ENCODE measurements at regions not wholly inside any gene's neighbourhood (a gene's known extent, or its start where the extent isn't known, plus 50 kb on each side); places are given as distances from the start of the nearest gene placed in this dataset.
"Not testable (repeated sequence)": the region's sequence is repeated elsewhere in the genome, so short reads cannot be mapped to it uniquely, and the experiment has no call there.

- 83% methylated on average over 33 of the region's 33 CpGs for WGBS (ENCODE audit: low lambda C conversion rate, missing lambda C conversion rate)
- Histone ChIP-seq H3K27ac (no peak overlapping the region), H3K36me3 (replicated peaks; ENCODE audit: insufficient read depth, low read depth) (no peaks in the 10 kb centered on the region), H3K27me3 (no peaks in the 10 kb centered on the region), H3K79me2 (no peaks in the 10 kb centered on the region), H3K4me3 (no peak overlapping the region), H3K4me1 (ENCODE audit: insufficient read depth) (no peaks in the 10 kb centered on the region), H4K20me1 (ENCODE audit: insufficient read depth, poor library complexity, severe bottlenecking) (no peaks in the 10 kb centered on the region), H3K4me2 (no peak overlapping the region), H3K9me2 (replicated peaks; ENCODE audit: insufficient read depth) (no peaks in the 10 kb centered on the region), H3K9me3 (ENCODE audit: low read depth) (no peaks in the 10 kb centered on the region), H2AFZ (no peak overlapping the region)
- TF ChIP-seq EZH2phosphoT487 (IDR thresholded peaks at IDR 0.05; ENCODE audit: low read depth, severe bottlenecking, unreplicated experiment) (no peak), CTCF (IDR thresholded peaks at IDR 0.05; ENCODE audit: poor library complexity) (no peak), EZH2 (IDR thresholded peaks at IDR 0.05; ENCODE audit: borderline replicate concordance) (no peak)
- DNase-seq (ENCODE audit: low spot score): no peak
Measured at GRCh38 chr20:30284281-30284905, 973.1 kb upstream of the DEFB115 start.

- H2AFZ ChIP-seq: no peak overlapping the region
- no peak overlapping the region for H3K4me3 ChIP-seq
- no peaks in the 10 kb centered on the region for H3K79me2 ChIP-seq
- no peaks in the 10 kb centered on the region for H4K20me1 ChIP-seq (ENCODE audit: insufficient read depth, poor library complexity, severe bottlenecking)
- DNase-seq (ENCODE audit: low spot score): no peak
- WGBS (ENCODE audit: low lambda C conversion rate, missing lambda C conversion rate): 87% methylated on average over 17 of the region's 17 CpGs
- no peaks in the 10 kb centered on the region for H3K36me3 ChIP-seq (replicated peaks; ENCODE audit: insufficient read depth, low read depth)
- H3K27ac ChIP-seq: no peak overlapping the region
- H3K4me1 ChIP-seq (ENCODE audit: insufficient read depth): no peaks in the 10 kb centered on the region
- TF ChIP-seq EZH2phosphoT487 (IDR thresholded peaks at IDR 0.05; ENCODE audit: low read depth, severe bottlenecking, unreplicated experiment) (no peak), CTCF (IDR thresholded peaks at IDR 0.05; ENCODE audit: poor library complexity) (no peak), EZH2 (IDR thresholded peaks at IDR 0.05; ENCODE audit: borderline replicate concordance) (no peak)
- H3K27me3 ChIP-seq: no peaks in the 10 kb centered on the region
- no peak overlapping the region for H3K4me2 ChIP-seq
- no peaks in the 10 kb centered on the region for H3K9me2 ChIP-seq (replicated peaks; ENCODE audit: insufficient read depth)
- no peaks in the 10 kb centered on the region for H3K9me3 ChIP-seq (ENCODE audit: low read depth)
Measured at GRCh38 chr20:30285677-30286076, 971.8 kb upstream of the DEFB115 start.

GRCh38 chr20:30286157-30286556 is 971.3 kb upstream of the DEFB115 start:
- H3K36me3 ChIP-seq (replicated peaks; ENCODE audit: insufficient read depth, low read depth): no peaks in the 10 kb centered on the region
- H3K9me3 ChIP-seq (ENCODE audit: low read depth): no peaks in the 10 kb centered on the region
- no peak overlapping the region for H3K4me2 ChIP-seq
- no peaks in the 10 kb centered on the region for H4K20me1 ChIP-seq (ENCODE audit: insufficient read depth, poor library complexity, severe bottlenecking)
- no peak for DNase-seq (ENCODE audit: low spot score)
- no peak overlapping the region for H2AFZ ChIP-seq
- H3K79me2 ChIP-seq: no peaks in the 10 kb centered on the region
- no peaks in the 10 kb centered on the region for H3K27me3 ChIP-seq
- H3K4me3 ChIP-seq: no peak overlapping the region
- no peaks in the 10 kb centered on the region for H3K4me1 ChIP-seq (ENCODE audit: insufficient read depth)
- TF ChIP-seq EZH2phosphoT487 (IDR thresholded peaks at IDR 0.05; ENCODE audit: low read depth, severe bottlenecking, unreplicated experiment): no peak
- TF ChIP-seq CTCF (IDR thresholded peaks at IDR 0.05; ENCODE audit: poor library complexity): no peak
- TF ChIP-seq EZH2 (IDR thresholded peaks at IDR 0.05; ENCODE audit: borderline replicate concordance): no peak
- WGBS (ENCODE audit: low lambda C conversion rate, missing lambda C conversion rate): 81% methylated on average over 14 of the region's 15 CpGs
- no peaks in the 10 kb centered on the region for H3K9me2 ChIP-seq (replicated peaks; ENCODE audit: insufficient read depth)
- H3K27ac ChIP-seq: no peak overlapping the region

- not testable (repeated sequence) for DNase-seq (ENCODE audit: low spot score); H3K36me3 ChIP-seq (replicated peaks; ENCODE audit: insufficient read depth, low read depth); H3K4me1 ChIP-seq (ENCODE audit: insufficient read depth); H4K20me1 ChIP-seq (ENCODE audit: insufficient read depth, poor library complexity, severe bottlenecking); H3K9me3 ChIP-seq (ENCODE audit: low read depth); H3K9me2 ChIP-seq (replicated peaks; ENCODE audit: insufficient read depth); H3K27me3 ChIP-seq; H3K4me2 ChIP-seq; H3K27ac ChIP-seq; H3K79me2 ChIP-seq; H3K4me3 ChIP-seq; H2AFZ ChIP-seq
- 83% methylated on average over 22 of the region's 22 CpGs for WGBS (ENCODE audit: low lambda C conversion rate, missing lambda C conversion rate)
Measured at GRCh38 chr20:30287459-30287858, 970.0 kb upstream of the DEFB115 start.
